Spinal cord (tissue), 9 donors: ENCODE measurements at regions not wholly inside any gene's neighbourhood (a gene's known extent, or its start where the extent isn't known, plus 50 kb on each side); places are given as distances from the start of the nearest gene placed in this dataset.

Source experiments
- DNase-seq, 6 donors: peaks; one replicate each; pipeline versions ENCODE4 v3.0.0 to v3.0.0-alpha.2; 2013 to 2015; ENCODE audit warnings: low spot score in 6 of 6, low read depth in 4 of 6
- H3K27ac ChIP-seq: one replicate; pipeline ENCODE4 v1.5.1; 2013; ENCODE audit warnings: low read depth, low read length, control low read depth
- H3K27me3 ChIP-seq: one replicate; pipeline ENCODE4 v1.6.1; 2013; ENCODE audit warnings: low read length; ENCODE audit not compliant: control insufficient read depth, insufficient read depth
- H3K36me3 ChIP-seq: one replicate; pipeline ENCODE4 v1.6.1; 2013; ENCODE audit warnings: low read length; ENCODE audit not compliant: control insufficient read depth, insufficient read depth
- H3K4me1 ChIP-seq: one replicate; pipeline ENCODE4 v1.6.1; 2013; ENCODE audit warnings: low read length; ENCODE audit not compliant: control insufficient read depth, insufficient read depth
- H3K4me3 ChIP-seq: one replicate; pipeline ENCODE4 v1.5.1; 2013; ENCODE audit warnings: low read depth, low read length, control low read depth
- H3K9me3 ChIP-seq: one replicate; pipeline ENCODE4 v1.6.1; 2013; ENCODE audit warnings: low read length; ENCODE audit not compliant: control insufficient read depth, insufficient read depth
- WGBS: methylation state at CpG from one replicate; pipeline ENCODE4 v1.1.5; 2013; ENCODE audit warnings: missing lambda C conversion rate; ENCODE audit not compliant: insufficient coverage; 5-methylcytosine and 5-hydroxymethylcytosine counted together
- donor health status: healthy.

DNA sequence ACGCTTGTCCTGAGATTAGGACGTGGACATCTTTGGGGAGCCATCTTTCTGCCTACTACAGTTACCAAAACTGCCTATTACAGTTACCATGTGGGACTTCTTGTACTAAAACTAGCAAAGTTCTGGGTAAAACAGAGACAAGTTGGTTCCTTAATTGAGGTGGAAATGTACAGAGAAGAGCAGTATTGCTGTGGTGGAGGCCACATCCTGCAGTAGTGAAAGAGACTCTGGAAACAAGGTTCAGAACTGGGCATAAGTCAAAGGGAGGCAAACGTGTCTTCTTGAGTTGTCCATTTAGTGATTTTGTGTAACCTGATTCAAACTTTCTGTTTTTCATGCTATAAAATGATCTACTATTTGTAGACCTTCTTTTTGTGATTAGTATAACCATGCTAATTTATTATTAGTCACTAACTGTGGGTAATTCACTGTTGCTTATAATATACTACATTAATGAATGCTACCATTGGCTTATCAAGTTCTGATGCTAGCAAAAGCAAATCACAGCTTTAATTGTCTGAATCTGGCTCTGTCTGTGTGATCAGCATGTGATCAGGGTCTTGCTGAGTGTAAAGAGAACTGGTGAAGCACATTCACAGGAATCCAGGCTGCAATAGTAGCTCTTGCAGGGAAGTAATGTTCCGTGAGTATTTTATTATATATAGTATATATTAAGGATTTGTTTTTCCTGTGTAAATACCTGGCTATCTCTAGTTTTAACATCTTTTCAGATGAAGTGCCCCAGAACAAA is 207.9 kb upstream of the GAP43 start:
- H3K27me3 ChIP-seq: no peaks in the 10 kb centered on the region
- peak in 4 of 6 donors; percentile 7 to 84 (median 24) for DNase-seq
- 100% methylated on average over 1 of the region's 4 CpGs for WGBS
- no peak overlapping the region for H3K4me3 ChIP-seq
- no peaks in the 10 kb centered on the region for H3K4me1 ChIP-seq
- H3K27ac ChIP-seq: no peak overlapping the region
- H3K9me3 ChIP-seq: no peaks in the 10 kb centered on the region
- no peaks in the 10 kb centered on the region for H3K36me3 ChIP-seq

- no peak overlapping the region for H3K27ac ChIP-seq
- H3K36me3 ChIP-seq: no peaks in the 10 kb centered on the region
- H3K4me1 ChIP-seq: no peaks in the 10 kb centered on the region
- no peak overlapping the region for H3K4me3 ChIP-seq
- 8% methylated on average over 1 of the region's 1 CpG for WGBS
- peak in 2 of 6 donors; percentile 54 to 90 for DNase-seq
- no peaks in the 10 kb centered on the region for H3K27me3 ChIP-seq
- no peaks in the 10 kb centered on the region for H3K9me3 ChIP-seq
Measured at GRCh38 chr3:115418583-115418982, 204.7 kb upstream of the GAP43 start.

DNA sequence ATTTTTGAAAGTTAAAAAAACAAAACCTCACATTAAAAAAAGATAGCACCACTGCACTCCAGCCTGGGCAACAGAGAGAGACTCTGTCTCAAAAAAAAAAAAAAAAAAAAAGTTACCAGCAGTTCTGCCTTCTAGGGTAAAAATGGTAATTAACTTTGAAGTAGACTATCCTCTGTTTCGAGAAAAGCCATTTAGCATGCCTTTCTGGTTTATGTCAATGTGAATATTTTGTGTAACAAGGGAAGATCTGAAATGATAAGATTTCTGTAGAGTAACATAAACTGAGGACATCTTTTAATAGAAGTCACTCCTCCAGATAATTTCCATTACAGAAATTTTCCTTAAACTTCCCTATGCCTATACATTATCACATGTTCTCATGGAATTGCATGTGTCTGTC is 203.2 kb upstream of the GAP43 start:
- Histone ChIP-seq H3K27ac (no peak overlapping the region), H3K4me1 (no peaks in the 10 kb centered on the region), H3K36me3 (no peaks in the 10 kb centered on the region), H3K27me3 (no peaks in the 10 kb centered on the region), H3K4me3 (no peak overlapping the region), H3K9me3 (no peaks in the 10 kb centered on the region)
- WGBS: no CpG with 5 or more reads among the region's 1 CpG
- DNase-seq: no peak

DNA sequence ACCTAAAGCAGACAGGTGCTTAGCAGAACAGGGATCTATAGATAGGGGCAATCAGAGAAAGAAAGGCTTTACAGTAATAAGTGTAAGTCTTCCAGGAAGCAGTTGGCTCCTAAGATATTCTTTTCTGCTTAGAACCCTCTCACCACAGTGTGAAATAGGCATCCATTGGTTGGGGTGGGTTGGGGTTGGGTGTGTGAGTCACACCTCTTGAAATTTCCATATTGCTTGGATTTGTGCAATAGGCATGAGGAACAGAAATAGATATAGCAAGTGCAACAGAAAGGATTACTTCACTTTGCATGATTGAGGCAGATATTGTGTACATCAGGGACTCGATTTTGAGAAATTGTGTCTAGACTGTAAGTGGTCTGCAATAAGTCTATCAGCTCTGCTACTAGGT is 200.1 kb upstream of the GAP43 start:
- no peak overlapping the region for H3K27ac ChIP-seq
- WGBS: no CpG with 5 or more reads among the region's 1 CpG
- H3K4me1 ChIP-seq: no peaks in the 10 kb centered on the region
- H3K4me3 ChIP-seq: no peak overlapping the region
- H3K36me3 ChIP-seq: no peaks in the 10 kb centered on the region
- no peaks in the 10 kb centered on the region for H3K9me3 ChIP-seq
- H3K27me3 ChIP-seq: no peaks in the 10 kb centered on the region
- DNase-seq: no peak

DNA sequence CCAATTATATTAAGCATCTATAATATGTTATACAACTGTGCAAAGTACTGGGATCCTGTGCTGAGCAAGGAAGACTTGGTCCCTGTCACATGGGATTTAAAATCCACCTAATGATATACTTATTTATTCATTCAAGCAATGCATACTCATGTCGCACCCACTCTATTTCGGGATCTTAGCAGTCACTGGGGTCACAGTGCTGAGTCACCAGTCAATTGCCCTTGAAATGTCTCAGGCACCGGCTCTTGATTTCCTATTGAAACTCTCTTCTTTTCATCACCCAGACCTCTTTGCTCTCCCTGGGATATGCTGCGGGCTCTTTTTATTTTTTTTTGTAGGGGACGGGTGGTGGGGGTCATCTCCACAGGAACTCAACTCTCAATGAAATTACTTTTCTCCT is 194.5 kb upstream of the GAP43 start:
- 54% methylated on average over 3 of the region's 5 CpGs for WGBS
- Histone ChIP-seq H3K27ac (no peak overlapping the region), H3K4me3 (no peak overlapping the region), H3K9me3 (no peaks in the 10 kb centered on the region), H3K4me1 (no peaks in the 10 kb centered on the region), H3K27me3 (no peaks in the 10 kb centered on the region), H3K36me3 (no peaks in the 10 kb centered on the region)
- DNase-seq: no peak

DNA sequence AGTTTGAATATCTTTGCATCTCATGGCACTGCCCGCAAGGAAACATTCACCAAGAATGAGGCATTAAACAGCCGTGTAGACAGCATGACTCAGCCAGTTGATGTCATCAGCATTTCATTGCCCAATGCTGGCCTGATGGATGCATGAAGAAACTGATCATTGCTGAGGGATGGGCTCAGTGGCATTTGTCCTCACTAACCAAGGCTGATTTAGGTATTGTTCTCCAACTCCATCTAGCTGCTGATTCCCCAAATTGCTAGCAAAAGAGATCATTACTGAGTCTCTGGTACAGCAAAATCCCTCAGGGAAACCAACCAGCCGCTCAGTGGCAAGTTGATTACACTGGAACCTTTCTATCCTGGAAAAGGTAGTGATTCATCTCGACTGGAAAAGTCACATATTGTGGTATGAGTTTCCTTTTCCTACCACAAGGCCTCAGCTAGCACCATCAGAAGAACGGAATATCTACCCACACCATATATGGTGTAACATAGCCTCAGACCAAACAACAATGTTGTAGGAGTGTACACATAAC is 186.5 kb upstream of the GAP43 start:
- Histone ChIP-seq H3K4me3 (no peak overlapping the region), H3K27me3 (no peaks in the 10 kb centered on the region), H3K36me3 (no peaks in the 10 kb centered on the region), H3K4me1 (no peaks in the 10 kb centered on the region), H3K27ac (no peak overlapping the region), H3K9me3 (no peaks in the 10 kb centered on the region)
- no peak for DNase-seq
- WGBS: 73% methylated on average over 2 of the region's 5 CpGs

- H3K4me3 ChIP-seq: no peak overlapping the region
- H3K27ac ChIP-seq: no peak overlapping the region
- H3K4me1 ChIP-seq: no peaks in the 10 kb centered on the region
- H3K9me3 ChIP-seq: no peaks in the 10 kb centered on the region
- no peaks in the 10 kb centered on the region for H3K27me3 ChIP-seq
- 83% methylated on average over 2 of the region's 2 CpGs for WGBS
- H3K36me3 ChIP-seq: no peaks in the 10 kb centered on the region
- no peak for DNase-seq
Measured at GRCh38 chr3:115438799-115439198, 184.5 kb upstream of the GAP43 start.

- DNase-seq: no peak
- Histone ChIP-seq H3K27ac (no peak overlapping the region), H3K4me3 (no peak overlapping the region), H3K27me3 (no peaks in the 10 kb centered on the region), H3K9me3 (no peaks in the 10 kb centered on the region), H3K4me1 (no peaks in the 10 kb centered on the region), H3K36me3 (no peaks in the 10 kb centered on the region)
- no CpG with 5 or more reads among the region's 3 CpGs for WGBS
Measured at GRCh38 chr3:115445559-115445958, 177.8 kb upstream of the GAP43 start.

GRCh38 chr3:115448851-115449250 is 174.5 kb upstream of the GAP43 start:
- H3K9me3 ChIP-seq: no peaks in the 10 kb centered on the region
- no peaks in the 10 kb centered on the region for H3K36me3 ChIP-seq
- no peak for DNase-seq
- no peak overlapping the region for H3K27ac ChIP-seq
- no peaks in the 10 kb centered on the region for H3K27me3 ChIP-seq
- H3K4me1 ChIP-seq: no peaks in the 10 kb centered on the region
- no CpG with 5 or more reads among the region's 2 CpGs for WGBS
- no peak overlapping the region for H3K4me3 ChIP-seq

- no peaks in the 10 kb centered on the region for H3K4me1 ChIP-seq
- DNase-seq: peak in 1 of 6 donors; percentile 8
- H3K9me3 ChIP-seq: no peaks in the 10 kb centered on the region
- no peaks in the 10 kb centered on the region for H3K27me3 ChIP-seq
- H3K4me3 ChIP-seq: no peak overlapping the region
- no peak overlapping the region for H3K27ac ChIP-seq
- WGBS: 33% methylated on average over 1 of the region's 4 CpGs
- no peaks in the 10 kb centered on the region for H3K36me3 ChIP-seq
Measured at GRCh38 chr3:115450036-115450435, 173.3 kb upstream of the GAP43 start.
